NT2/D1 (cell line): ENCODE measurements at regions not wholly inside any gene's neighbourhood (a gene's known extent, or its start where the extent isn't known, plus 50 kb on each side); places are given as distances from the start of the nearest gene placed in this dataset.

Source experiments
- SUZ12 ChIP-seq: IDR thresholded peaks from 2 replicates; pipeline ENCODE4 v1.6.1; 2011; ENCODE audit not compliant: insufficient read length, insufficient read depth; ENCODE audit errors: extremely low read depth
- ZNF274 ChIP-seq: IDR thresholded peaks from 2 replicates; pipeline ENCODE4 v1.6.1; 2011; ENCODE audit warnings: mild to moderate bottlenecking, low read depth, low read length

DNA sequence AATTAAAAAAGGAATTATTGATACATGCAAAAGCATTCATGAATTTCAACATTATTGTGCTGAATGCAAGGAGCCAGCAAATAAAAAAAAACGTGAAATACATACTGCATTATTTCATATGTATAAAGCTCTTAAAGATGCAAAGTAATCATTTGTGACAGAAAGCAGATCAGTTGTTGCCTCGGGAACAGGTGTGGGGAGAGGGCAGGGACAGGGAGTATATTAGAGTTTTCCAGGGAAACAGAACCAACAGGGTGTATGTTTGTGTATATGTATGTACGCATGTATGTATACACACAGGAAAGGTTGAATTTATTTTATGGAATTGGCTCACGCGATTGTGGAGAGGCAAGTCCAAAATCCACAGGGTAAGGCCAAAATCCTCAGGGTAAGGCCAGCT lies 502.9 kb upstream of the ARGLU1 start:
- TF ChIP-seq ZNF274 (no peak), SUZ12 (no peak)
